GM13977 (cell line): ENCODE measurements at regions not wholly inside any gene's neighbourhood (a gene's known extent, or its start where the extent isn't known, plus 50 kb on each side); places are given as distances from the start of the nearest gene placed in this dataset.

Experiments
- DNase-seq: peaks from one replicate; pipeline ENCODE4 v3.0.0; 2012; ENCODE audit warnings: low spot score
- CTCF ChIP-seq: IDR thresholded peaks from 2 replicates; pipeline ENCODE4 v1.5.1; 2012; ENCODE audit warnings: mild to moderate bottlenecking, control low read depth; ENCODE audit not compliant: insufficient read depth; ENCODE audit errors: extremely low read depth, missing control alignments
- in situ Hi-C: fragments of 300-500 bp; cut with MboI; formaldehyde crosslinking; loops from one replicate; pipeline ENCODE4 v1.12.0; 2022; ENCODE audit warnings: low sequenced_read_pairs, low pct_unique_long_range_greater_than_20kb, mixed read lengths, inconsistent platforms; ENCODE audit not compliant: unreplicated experiment

- in situ Hi-C loops, result no loop called here
- DNase-seq, result no peak
- no peak for TF ChIP-seq CTCF
Measured at GRCh38 chr13:76809389-76809788, 76.8 kb downstream of the KCTD12 start.

GRCh38 chr13:76808927-76809326 is 77.3 kb downstream of the KCTD12 start:
- TF ChIP-seq CTCF, result no peak
- DNase-seq, result no peak
- in situ Hi-C loops, result no loop called here

- no peak for DNase-seq
- no peak for TF ChIP-seq CTCF
- in situ Hi-C loops, result no loop called here
Measured at GRCh38 chr13:76804801-76805200, 81.4 kb downstream of the KCTD12 start.

GRCh38 chr13:76803831-76804230 is 82.4 kb downstream of the KCTD12 start:
- in situ Hi-C loops, result no loop called here

GRCh38 chr13:76800943-76801342 is 85.3 kb downstream of the KCTD12 start:
- TF ChIP-seq CTCF, result no peak
- in situ Hi-C loops, result no loop called here
- DNase-seq, result no peak

More at GRCh38 chr13:76803831-76804230, 82.4 kb downstream of the KCTD12 start:
- DNase-seq, result no peak
- no peak for TF ChIP-seq CTCF

GRCh38 chr13:76799696-76800095 is 86.5 kb downstream of the KCTD12 start:
- TF ChIP-seq CTCF, result no peak
- in situ Hi-C loops, result no loop called here
- DNase-seq, result peak; percentile 9

- no peak for TF ChIP-seq CTCF
- DNase-seq, result no peak
- in situ Hi-C loops, result no loop called here
Measured at GRCh38 chr13:76798037-76798436, 88.2 kb downstream of the KCTD12 start.
